HL-60 (cell line): ENCODE measurements at regions not wholly inside any gene's neighbourhood (a gene's known extent, or its start where the extent isn't known, plus 50 kb on each side); places are given as distances from the start of the nearest gene placed in this dataset.

ENCODE experiments used
- CTCF ChIP-seq: IDR thresholded peaks from one replicate; pipeline ENCODE4 v1.5.1; 2011; ENCODE audit warnings: low read length, control low read depth, inconsistent platforms; ENCODE audit not compliant: insufficient read depth
- POLR2AphosphoS5 ChIP-seq: IDR thresholded peaks from 2 replicates; pipeline ENCODE4 v1.6.1; 2012; ENCODE audit warnings: low read depth

GRCh38 chr14:101351769-101352168 is 209.5 kb upstream of the DIO3 start:
- TF ChIP-seq CTCF (no peak), POLR2AphosphoS5 (no peak)
